Smooth muscle cell of the brain vasculature (primary cell): ENCODE measurements at regions not wholly inside any gene's neighbourhood (a gene's known extent, or its start where the extent isn't known, plus 50 kb on each side); places are given as distances from the start of the nearest gene placed in this dataset.

Experiments
- DNase-seq: peaks from one replicate; pipeline ENCODE4 v3.0.0-alpha.2; 2012; ENCODE audit warnings: low read depth, low spot score

DNA sequence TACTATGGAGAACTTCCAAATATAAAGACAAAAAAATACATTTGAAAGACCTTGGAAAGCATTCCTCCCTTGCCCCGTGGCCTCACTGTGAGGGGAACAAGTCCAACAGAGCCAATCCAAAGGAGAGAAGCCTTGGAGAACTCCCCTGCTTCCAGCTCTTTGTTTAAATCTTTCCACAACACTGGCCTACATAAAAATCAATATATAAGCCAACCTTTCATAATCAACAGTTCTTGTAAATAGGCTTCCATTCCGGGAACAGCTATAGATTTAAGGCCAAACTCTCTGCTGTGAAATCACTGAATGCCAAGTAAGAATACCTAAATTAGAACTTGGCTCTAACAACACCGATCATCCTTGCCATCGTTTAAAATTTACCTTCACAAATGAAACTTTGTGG, 242.1 kb downstream of the HACE1 start:
- DNase-seq = no peak

GRCh38 chr6:104614394-104614793, 245.3 kb downstream of the HACE1 start:
- no peak for DNase-seq

- no peak for DNase-seq
Observed at GRCh38 chr6:104613416-104614001, 246.2 kb downstream of the HACE1 start.

DNA sequence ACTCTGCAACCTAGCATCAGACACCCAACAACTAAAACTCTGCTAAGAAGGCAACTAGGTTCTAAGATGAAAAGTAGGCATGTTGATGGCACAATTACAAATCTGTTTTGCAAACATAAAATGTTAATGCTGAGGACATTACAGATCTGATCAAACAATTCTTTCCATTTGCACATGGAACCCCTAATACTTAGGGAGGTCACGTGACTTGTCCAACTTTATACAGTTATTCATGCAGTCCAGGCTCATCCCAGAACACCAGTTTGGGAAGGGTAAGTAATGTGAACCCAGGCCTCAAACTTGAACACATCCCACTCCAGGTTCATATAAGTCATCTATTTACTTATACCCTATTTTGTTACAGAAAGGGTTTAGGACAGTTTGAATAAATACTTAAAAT, 247.2 kb downstream of the HACE1 start:
- DNase-seq = no peak

GRCh38 chr6:104608101-104608500, 251.6 kb downstream of the HACE1 start:
- DNase-seq = no peak

GRCh38 chr6:104607501-104607900, 252.2 kb downstream of the HACE1 start:
- no peak for DNase-seq

GRCh38 chr6:104606361-104606760, 253.4 kb downstream of the HACE1 start:
- no peak for DNase-seq

DNA sequence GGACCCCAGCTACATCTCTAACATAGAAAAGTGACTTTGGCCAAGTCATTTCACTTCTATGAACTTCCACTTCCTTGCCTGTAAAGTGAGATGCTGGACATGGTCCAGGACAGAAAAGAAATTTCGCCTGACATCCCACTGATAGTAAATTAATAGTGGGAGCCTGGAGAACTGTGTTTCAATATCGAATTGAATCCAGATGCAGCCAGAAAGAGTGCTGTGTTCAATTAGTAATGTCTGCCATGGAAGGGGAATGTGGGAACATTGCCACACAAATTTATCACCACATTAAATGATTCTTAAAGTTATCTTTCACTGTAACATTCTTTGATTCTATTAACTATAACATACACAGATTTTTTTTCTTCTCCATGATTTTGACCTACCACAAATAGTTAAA, 255.0 kb downstream of the HACE1 start:
- DNase-seq = no peak

DNA sequence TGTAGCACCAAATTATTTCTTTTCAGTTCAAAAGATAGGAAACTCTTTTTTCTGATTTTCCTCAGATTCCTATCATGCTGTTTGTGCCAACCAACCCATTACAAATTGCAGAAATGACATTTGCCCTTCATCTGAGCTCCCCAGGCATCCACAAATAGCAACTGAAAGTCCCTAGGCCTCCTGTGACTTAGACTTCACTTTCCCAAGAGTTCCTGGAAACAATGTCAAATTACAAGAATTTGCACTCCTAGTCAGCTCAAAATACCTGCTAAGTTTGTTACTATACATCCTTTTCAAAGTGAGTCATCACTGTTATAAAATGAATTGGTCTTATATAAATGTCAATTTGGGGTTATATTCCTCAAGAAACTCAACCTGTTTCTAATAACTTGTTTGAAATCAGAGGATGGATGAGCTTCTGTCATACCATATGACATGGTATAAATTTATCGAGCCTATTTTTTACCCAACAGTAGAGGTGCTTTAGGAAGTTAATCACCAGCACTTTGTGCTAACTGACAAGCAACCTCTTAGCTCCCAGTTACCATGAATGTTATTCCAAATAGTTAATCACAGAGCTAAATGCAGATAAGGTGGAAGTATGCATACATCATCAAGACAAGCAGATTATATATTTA, 256.5 kb downstream of the HACE1 start:
- DNase-seq = no peak

- DNase-seq = no peak
Observed at GRCh38 chr6:104601721-104602120, 258.0 kb downstream of the HACE1 start.

DNA sequence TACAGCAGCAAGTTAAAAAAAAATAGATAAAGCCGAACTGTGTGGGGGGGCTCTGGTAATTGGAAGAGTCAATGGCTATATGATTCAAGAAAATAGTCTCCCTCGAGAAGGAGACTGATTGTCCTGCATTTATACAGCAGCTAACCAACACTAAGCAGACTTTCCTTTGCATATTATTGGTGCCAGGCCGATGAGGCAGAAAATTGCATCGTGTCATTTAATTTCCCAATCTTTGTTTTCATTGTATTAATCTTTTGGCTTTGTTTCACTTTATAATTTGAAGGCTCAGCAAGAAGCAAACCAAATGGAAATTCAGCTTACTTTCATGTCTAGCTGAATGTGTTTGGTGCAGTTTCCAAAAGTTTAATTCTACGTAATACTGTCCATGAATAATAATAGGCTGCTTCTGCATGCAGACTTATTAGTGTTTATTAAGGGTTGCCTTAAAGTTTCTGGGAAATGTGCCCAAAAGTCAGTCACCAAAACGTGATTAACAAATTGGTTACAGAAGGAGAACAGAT, 258.5 kb downstream of the HACE1 start:
- DNase-seq = no peak

- no peak for DNase-seq
Observed at GRCh38 chr6:104600639-104600931, 259.1 kb downstream of the HACE1 start.

DNA sequence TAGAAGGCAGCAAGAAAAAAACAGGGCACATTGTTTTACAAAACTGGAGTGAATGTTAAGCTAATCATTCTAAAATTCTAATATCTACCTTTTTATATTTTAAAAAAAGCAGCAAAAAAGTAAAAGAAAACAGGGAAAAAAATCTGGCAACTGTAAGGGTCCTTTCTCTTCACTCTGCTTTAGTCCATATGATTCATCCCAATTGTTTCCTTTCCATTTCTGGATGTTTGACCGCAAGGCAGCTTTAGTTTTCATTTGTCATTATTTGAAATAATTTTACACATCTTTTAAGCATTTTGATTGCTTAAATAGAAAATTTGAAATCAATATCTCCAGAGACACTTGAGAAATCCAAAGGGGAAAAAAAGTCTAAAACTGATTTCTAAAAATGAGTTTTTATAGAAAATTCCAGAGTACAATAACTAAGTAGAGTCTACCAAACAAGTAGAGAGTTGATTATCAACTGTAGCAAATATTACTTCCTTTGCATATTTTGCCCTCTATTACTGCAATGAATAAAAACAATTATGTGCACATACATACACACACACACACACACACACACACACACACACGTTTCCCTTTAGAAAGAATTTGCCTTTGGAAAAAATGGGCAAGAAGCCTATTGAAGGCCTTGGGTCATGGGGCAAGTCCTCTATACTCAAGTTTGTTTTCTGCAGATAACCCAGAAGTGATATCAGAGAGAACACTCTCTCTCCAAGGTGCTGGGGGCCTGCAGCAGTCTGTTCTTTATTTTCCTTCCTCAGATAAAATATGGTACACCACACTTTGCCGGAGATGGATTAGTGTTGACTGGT, 259.7 kb downstream of the HACE1 start:
- DNase-seq = no peak

- no peak for DNase-seq
Observed at GRCh38 chr6:104597541-104598050, 262.1 kb downstream of the HACE1 start.

- no peak for DNase-seq
Observed at GRCh38 chr6:104596091-104596490, 263.6 kb downstream of the HACE1 start.

GRCh38 chr6:104595311-104595820, 264.4 kb downstream of the HACE1 start:
- no peak for DNase-seq

- no peak for DNase-seq
Observed at GRCh38 chr6:104591573-104592334, 268.0 kb downstream of the HACE1 start.

GRCh38 chr6:104589940-104590339, 269.8 kb downstream of the HACE1 start:
- no peak for DNase-seq

DNA sequence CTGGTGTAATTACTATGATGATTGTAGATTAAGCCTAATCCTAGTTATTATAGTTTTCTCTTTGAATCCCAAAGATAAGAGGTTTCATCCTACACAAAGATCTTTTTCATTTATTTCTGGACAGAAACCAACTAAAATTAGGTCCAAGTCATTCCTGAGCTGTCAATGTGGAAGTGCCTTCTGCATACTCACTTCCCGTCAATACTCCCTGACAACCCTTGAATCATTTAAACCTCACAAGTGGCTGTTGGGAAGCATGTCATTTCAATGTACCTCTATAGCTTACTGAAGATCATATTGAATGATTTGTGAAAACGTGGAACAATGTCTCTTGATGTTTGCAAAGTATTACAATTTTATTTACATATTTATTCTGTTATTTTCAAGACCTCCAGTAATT, 274.1 kb downstream of the HACE1 start:
- no peak for DNase-seq

- DNase-seq = peak; percentile 31
Observed at GRCh38 chr6:104580452-104580851, 279.3 kb downstream of the HACE1 start.

DNA sequence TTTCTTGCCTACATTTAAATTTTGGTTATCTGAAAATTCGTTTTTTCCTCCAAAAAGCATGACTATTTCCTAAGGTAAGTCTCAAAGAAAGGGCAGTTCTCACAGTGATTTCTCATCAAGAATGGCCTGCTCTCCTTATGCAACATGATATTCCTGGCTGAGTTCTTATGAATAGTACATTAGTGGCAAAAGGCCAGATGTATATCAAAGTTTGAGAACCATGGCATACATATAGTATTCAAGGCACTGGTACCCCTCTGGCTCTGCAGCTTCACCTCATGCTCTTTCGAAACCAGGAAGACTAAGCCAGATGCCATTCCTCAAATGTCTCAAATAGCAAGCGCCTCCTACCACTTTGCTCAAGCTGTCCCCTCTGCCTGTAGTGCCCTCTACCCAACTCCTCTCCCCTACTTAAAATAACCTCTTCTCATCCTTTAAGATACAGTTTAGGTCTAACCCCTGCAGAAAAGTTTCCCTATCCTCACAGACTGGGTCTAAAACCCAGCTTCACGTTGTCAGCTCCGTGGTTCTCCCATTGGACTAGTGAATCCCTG, 280.3 kb downstream of the HACE1 start:
- DNase-seq = no peak
